HG03342 (cell line): ENCODE measurements at regions not wholly inside any gene's neighbourhood (a gene's known extent, or its start where the extent isn't known, plus 50 kb on each side); places are given as distances from the start of the nearest gene placed in this dataset.

Source experiments
- ATAC-seq: cut with Tn5 transposase; IDR thresholded peaks from one replicate; pipeline ENCODE4 v1.9.1; 2021; ENCODE audit warnings: mild to moderate bottlenecking, moderate library complexity; ENCODE audit not compliant: unreplicated experiment

DNA sequence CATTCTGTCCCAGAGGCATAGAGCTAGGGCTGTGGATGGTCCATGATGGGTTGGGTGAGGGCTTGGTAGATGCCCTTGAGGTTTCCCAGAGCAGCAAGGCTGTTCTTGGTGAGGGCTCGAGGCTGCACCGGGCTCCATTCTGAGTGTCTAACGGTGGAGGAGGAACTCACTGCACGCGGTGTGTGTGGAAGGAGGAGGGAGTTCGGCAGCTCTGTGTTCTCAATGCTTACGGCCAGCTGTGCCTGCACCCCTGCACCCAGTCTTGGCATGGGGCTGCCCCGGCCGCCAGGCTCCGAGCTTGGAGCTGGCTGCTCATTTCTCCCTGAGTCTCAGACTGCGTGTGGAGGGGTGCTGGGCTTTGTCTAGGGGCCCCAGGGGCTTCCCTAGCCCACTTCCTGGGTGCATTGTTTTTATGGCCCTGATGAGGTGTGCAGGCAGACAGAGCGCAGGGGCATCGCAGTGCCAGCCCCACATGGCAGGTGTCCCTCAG is 1247.1 kb downstream of the BRD1 start:
- ATAC-seq: no peak

DNA sequence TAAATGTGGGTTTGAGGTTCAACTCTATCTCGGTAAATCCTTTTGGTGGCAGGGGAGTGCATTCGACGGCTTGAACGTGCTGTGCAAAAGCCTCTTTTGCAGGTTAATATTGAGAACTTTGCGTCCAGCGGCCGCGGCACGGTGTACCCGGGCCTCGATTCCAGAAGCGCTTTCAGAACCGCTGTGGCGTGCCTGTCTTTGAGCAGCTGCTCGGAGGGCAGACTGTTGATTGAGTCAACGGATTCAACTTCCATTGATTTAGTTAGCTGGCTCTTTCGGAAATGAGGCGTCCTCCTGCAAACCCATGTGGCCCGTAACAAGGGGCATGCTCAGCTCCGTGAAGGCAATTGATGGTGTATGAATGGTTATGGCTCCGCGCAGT is 1247.8 kb downstream of the BRD1 start:
- ATAC-seq: no peak

DNA sequence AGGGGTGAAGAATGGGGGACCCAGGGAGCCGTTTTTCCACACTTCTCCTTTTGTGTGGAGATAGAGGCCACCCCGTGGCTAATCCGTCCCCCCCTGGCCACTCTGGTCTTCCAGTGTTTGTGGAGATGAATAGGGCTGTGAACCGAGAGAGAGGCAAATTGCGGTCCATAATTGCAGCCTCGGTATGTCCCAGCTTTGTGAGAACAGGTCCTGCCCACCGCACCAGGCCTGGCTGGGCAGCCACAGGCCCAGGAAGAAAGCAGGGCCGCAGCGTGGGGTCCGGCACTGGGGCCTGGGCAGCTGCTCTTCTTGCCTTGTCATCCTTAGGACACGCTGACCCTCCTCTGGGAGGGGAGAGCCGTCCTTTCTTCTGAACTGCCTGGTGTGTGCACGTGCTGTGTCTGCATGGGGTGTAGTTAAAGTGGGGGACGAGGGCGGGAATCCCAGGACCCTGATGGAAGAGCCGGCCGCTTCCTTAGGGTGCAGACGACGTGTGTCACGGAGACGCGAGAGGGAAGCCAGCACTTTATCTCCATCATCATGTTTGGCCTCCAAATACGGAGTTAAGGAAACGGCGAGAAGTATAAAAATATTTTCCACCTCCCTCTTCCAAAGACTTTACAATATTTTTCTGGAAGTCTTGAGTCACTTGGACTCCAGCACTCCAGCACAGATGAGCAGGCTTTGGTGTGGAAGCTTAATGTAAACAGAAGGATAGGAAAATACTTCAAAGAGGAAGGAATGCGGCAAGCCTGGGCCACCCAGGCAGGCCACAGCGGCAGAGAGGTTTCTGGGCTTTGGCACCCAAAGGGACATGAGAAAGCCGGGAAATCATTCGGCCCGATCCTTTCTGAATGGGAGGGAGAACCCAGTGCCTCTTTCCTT is 1248.4 kb downstream of the BRD1 start:
- no peak for ATAC-seq

- ATAC-seq: no peak
These were observed 1249.3 kb downstream of the BRD1 start for GRCh38 chr22:48578138-48579042.

DNA sequence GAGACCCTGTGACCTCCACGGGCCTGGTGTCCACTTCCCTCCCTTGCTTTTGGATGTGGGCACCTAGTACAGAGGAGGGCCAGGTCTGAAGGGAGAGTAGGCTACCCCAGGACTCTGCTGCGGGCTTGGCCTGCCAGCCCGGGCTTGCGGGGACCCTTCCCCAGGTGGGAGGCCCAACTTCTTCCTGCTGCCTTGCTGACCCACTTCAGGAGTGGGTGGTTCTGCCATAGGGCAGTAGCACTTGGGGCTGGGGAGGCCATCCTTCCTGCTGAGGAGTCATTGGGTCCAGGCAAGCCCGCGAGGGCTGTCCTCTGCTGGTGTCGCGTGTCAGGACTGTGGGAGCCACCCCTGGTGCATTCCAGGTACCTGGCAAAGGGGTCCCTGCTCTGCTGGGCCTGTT is 1250.0 kb downstream of the BRD1 start:
- ATAC-seq: no peak

GRCh38 chr22:48577014-48577690 is 1250.5 kb downstream of the BRD1 start:
- ATAC-seq: no peak

DNA sequence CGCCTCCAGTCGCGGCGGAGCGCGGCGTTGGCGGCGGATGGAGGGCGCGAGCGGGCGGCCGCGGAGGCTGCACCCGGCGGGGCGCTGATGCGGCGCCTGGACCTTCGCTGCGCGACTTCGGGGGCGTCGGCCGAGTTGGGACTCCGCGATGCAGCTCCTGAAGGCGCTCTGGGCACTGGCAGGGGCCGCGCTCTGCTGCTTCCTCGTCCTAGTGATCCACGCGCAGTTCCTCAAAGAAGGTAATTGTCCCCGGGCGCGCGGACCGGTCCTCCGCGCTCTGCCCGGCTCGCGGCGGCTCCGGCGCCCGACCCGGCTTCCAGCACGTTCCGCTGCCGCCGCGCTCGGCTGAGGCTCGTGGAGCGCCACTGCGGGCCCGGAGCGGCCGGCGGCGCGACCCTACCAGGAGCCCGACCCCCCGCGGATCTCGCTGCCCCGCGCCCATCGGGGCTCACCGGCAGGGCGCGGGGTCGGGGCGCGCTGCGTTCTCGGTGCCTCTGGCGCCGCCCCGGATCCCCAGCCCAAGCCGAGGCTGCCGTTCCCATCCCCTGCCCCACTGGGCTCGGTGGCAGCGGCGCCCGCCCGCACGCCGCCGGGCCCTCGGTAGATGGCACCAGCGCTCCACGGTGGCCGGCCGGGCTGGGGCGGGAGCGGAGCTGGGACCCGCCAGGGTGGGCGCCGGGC is 1251.2 kb downstream of the BRD1 start:
- no peak for ATAC-seq

- ATAC-seq: no peak
These were observed 1251.9 kb downstream of the BRD1 start for GRCh38 chr22:48575618-48576332.

DNA sequence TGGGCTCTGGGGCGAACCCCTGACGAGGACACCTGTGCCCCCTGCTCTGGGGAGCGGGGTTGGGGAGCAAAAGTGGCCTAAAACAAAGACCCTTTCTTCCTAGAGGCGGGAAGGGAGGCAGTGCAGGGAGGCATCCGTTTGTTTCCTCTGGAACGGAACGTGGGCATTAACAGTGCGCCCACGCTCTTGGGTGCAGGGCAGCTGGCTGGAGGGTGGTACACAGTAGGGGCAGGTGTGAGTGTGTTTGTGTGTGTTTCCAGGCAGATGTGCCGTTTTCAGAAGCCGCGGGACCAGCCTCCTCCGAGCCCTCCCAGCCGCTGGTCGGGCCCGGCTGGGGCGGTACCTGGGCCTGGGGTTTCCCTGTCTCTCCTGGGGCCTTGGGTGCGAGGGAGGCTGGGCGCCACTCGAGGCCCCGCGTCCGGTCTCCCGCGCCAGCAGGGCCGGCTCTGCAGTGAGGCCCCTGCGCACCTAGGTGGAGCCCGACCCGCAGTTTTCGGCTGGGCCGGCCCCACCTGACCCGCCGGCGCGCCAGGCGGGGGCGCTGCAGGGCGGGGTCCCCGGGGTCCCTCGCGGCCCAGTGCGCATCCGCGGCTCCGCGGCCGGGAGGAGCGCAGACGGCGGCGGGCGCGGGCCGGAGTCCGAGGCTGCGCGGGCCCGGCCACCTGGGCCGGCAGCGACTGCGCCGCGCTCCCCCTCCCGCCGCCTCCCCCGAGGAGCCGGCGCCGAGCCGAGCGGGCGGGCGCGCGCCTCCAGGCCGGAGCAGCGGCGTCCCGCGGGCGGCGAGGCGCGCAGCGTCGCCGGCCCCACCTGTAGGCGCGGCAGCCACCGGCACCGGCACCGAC is 1252.7 kb downstream of the BRD1 start:
- no peak for ATAC-seq

DNA sequence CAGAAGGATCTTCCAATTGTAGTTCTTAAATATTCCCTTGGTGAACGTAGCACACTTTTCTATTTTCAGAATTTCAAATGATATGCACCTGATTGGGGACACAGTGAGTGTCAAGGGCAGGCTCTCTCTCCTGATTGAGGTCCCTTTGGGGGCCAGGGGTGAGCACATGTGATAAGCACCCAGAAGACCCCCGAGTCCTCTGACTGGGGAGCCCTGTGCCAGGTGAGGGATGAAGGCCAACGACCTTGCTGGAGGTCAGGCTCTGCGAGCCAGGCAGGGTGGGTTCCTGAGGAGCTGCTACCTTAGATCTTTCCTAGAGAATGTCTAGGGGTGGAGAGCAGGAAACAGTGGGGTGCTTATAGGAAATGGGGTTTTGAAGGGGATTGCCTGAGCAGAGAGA is 1253.9 kb downstream of the BRD1 start:
- ATAC-seq: no peak

- no peak for ATAC-seq
These were observed 1254.7 kb downstream of the BRD1 start for GRCh38 chr22:48572951-48573350.

GRCh38 chr22:48570912-48571311 is 1256.8 kb downstream of the BRD1 start:
- ATAC-seq: no peak

DNA sequence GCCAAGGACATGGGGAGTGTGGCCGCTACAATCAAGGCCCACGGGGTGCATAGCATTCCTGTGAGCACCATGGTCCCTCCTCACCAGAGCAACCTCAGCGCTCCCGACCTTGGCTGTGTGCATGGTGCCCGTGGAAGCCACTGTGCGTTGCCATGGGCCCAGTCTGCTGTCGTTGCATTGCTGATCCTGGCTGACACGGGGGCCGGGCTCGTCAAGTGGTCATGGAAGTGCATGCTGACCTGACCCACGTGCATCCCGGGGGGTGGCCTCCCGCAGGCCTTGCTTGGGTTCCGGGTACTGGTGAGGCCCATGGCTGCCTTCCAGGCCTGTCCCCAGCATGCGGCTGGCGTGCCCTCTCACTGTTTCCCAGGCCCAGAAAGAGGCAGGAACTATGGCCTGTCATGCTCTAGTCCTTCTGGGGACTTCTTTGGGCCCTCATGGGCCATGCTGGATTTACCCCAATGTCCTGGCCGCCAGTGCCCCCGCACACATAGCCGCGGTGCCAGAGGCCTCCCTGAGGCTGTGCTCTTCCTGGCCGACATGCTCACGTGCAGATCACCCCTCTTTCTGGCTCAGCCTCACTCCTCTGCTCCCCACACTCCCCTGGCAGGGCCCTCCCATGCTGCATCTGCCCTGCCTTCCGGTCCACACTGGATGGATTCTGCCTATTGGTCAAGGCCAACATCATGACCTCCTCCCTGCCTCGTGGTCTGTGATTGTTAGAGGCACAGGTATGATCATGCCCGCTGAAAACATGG is 1258.0 kb downstream of the BRD1 start:
- no peak for ATAC-seq

DNA sequence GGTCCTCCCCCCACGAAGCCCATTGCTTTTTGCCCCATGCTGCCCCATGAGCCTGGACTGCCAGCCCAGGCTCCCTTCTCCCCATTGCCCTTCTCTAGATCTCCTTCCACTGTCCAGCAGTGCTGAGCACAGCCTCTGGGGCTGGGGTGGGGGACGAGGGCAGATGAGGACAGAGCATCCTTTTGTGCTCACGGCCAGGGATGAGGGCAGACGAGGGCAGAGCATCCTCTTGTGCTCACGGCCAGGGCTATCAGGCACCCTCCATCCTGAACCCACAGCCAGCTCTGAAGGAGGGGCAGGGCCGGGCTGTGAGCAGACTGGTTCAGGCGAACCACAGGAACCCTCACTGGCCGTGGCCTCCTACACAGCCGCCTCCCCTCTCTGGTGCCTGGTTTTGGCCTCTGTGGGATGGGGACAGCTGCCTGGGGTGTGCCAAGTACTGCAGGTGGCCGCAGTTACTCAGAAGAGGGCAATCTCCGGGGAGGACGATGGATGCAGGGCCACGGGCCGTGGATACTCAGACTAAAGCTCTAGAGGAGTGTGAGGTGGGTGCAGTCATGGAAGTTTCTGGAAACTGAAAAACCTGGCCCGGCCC is 1258.8 kb downstream of the BRD1 start:
- ATAC-seq: no peak

DNA sequence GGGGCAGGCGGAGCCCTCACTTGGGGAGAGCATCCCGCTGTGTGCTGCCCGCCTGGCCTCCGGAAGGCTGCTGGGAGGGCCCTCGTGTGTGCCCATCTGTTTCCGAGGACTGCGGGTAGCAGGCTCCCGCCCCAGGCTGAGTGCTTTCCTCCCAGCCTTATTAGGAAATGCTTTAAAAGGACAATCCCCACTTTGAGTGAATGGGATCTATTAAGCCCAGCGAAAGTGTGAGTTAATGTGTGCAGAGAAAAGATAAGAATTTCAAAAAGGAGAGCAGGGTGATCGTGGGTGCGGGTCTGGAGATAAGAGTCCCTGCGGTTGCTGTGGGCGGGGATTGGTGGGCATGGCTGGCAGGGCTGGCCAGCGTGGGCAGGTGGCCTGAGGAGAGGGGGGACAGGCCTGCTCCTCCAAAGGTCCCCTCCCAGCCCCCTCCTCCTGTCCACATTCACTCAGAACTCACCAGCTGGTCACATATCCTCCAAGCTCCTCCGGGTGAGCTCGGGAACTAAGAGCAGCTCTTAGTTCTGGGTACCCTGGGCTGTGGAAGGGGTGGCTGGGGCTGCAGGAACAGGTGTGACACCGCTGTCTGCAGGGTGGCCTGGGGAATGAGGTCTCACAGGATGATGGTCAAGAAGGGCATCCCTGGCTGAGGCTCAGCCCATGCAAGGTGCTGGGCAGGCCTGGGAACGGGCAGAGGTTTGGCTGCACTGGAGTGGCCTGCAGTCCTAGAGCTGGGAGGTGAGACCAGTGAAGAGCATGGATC is 1260.3 kb downstream of the BRD1 start:
- ATAC-seq: no peak

DNA sequence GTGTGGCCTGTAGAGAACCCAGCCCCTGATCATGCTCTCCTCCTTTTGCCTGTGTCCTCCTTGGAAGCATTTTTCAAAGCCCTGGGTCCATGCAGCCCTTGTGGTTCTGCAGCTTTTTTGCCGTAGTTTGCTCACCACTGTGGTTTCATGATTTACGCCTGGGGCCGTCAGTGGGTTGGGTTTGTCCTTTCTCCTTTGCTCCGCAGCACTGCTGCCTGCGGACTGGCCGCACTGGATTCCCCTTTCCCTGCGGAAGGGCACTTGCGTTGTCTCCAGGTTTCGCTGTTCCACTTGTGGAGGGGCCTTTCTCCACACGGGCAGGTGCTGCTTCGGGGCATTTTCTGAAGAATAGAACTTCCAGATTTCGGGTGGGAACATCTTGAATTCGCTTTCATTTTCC is 1260.9 kb downstream of the BRD1 start:
- ATAC-seq: no peak

DNA sequence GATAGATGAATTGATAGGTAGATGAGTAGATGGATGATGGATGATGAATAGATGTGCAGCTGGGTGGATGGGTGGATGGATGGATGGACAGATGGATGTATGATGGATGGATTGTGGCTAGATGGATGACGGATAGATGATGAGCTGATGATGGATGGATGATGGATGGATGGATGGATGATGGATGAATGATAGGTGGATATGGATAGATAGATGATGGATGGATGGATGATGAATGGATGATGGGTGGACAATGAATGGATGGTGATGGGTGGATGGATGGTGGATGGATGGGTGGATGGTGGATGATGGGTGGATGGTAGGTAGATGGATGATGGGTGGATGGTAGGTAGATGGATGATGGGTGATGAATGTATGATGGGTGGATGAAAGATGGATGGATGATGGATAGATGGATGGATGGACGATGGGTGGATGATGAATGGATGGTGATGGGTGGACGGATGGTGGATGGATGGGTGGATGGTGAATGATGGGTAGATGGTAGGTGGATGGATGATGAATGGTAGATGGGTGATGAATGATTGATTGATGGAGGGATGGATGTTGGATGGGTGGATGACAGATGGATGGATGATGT is 1261.7 kb downstream of the BRD1 start:
- no peak for ATAC-seq
